ENCODE measurements at regions not wholly inside any gene's neighbourhood (a gene's known extent, or its start where the extent isn't known, plus 50 kb on each side); places are given as distances from the start of the nearest gene placed in this dataset.

- Histone ChIP-seq H3K9me3 (no peaks in the 10 kb centered on the region), H3K4me1 (ENCODE audit: low read depth) (no peaks in the 10 kb centered on the region), H3K4me3 (no peak overlapping the region), H3K36me3 (ENCODE audit: low read depth) (no peaks in the 10 kb centered on the region)
- ATAC-seq (no peak), DNase-seq (no peak)
- TF ChIP-seq, protein P1, sequence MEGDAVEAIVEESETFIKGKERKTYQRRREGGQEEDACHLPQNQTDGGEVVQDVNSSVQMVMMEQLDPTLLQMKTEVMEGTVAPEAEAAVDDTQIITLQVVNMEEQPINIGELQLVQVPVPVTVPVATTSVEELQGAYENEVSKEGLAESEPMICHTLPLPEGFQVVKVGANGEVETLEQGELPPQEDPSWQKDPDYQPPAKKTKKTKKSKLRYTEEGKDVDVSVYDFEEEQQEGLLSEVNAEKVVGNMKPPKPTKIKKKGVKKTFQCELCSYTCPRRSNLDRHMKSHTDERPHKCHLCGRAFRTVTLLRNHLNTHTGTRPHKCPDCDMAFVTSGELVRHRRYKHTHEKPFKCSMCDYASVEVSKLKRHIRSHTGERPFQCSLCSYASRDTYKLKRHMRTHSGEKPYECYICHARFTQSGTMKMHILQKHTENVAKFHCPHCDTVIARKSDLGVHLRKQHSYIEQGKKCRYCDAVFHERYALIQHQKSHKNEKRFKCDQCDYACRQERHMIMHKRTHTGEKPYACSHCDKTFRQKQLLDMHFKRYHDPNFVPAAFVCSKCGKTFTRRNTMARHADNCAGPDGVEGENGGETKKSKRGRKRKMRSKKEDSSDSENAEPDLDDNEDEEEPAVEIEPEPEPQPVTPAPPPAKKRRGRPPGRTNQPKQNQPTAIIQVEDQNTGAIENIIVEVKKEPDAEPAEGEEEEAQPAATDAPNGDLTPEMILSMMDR (IDR thresholded peaks at IDR 0.05) = no peak
- intact Hi-C loops (cut with DNase I, micrococcal nuclease) = no loop called here
Measured at GRCh38 chr10:107451047-107451446, 286.5 kb upstream of the SORCS1 start.

- DNase-seq = no peak
- Histone ChIP-seq H3K36me3 (ENCODE audit: low read depth) (no peaks in the 10 kb centered on the region), H3K4me3 (no peak overlapping the region), H3K4me1 (ENCODE audit: low read depth) (no peaks in the 10 kb centered on the region), H3K9me3 (no peaks in the 10 kb centered on the region)
- ATAC-seq = no peak
- TF ChIP-seq, protein P1 (IDR thresholded peaks at IDR 0.05) = no peak
- intact Hi-C loops (cut with DNase I, micrococcal nuclease) = no loop called here
Measured at GRCh38 chr10:107450056-107450455, 285.6 kb upstream of the SORCS1 start.

GRCh38 chr10:107444443-107444842 lies 279.9 kb upstream of the SORCS1 start:
- DNase-seq = no peak

GRCh38 chr10:107443813-107444212 lies 279.3 kb upstream of the SORCS1 start:
- DNase-seq (no peak), ATAC-seq (no peak)
- intact Hi-C loops (cut with DNase I, micrococcal nuclease) = no loop called here
- TF ChIP-seq, protein P1 (IDR thresholded peaks at IDR 0.05) = no peak
- H3K9me3 ChIP-seq = no peaks in the 10 kb centered on the region
- H3K36me3 ChIP-seq (ENCODE audit: low read depth) = no peaks in the 10 kb centered on the region
- H3K4me1 ChIP-seq (ENCODE audit: low read depth) = no peaks in the 10 kb centered on the region
- H3K4me3 ChIP-seq = no peak overlapping the region

More at GRCh38 chr10:107444443-107444842, 279.9 kb upstream of the SORCS1 start:
- Histone ChIP-seq H3K9me3 (no peaks in the 10 kb centered on the region), H3K4me3 (no peak overlapping the region), H3K4me1 (ENCODE audit: low read depth) (no peaks in the 10 kb centered on the region), H3K36me3 (ENCODE audit: low read depth) (no peaks in the 10 kb centered on the region)
- TF ChIP-seq, protein P1 (IDR thresholded peaks at IDR 0.05) = no peak
- ATAC-seq = no peak
- intact Hi-C loops (cut with DNase I, micrococcal nuclease) = no loop called here

- Histone ChIP-seq H3K4me3 (no peak overlapping the region), H3K36me3 (ENCODE audit: low read depth) (no peaks in the 10 kb centered on the region), H3K9me3 (no peaks in the 10 kb centered on the region), H3K4me1 (ENCODE audit: low read depth) (no peaks in the 10 kb centered on the region)
- DNase-seq (no peak), ATAC-seq (no peak)
- TF ChIP-seq, protein P1 (IDR thresholded peaks at IDR 0.05) = no peak
- intact Hi-C loops (cut with DNase I, micrococcal nuclease) = no loop called here
Measured at GRCh38 chr10:107443326-107443725, 278.8 kb upstream of the SORCS1 start.

DNA sequence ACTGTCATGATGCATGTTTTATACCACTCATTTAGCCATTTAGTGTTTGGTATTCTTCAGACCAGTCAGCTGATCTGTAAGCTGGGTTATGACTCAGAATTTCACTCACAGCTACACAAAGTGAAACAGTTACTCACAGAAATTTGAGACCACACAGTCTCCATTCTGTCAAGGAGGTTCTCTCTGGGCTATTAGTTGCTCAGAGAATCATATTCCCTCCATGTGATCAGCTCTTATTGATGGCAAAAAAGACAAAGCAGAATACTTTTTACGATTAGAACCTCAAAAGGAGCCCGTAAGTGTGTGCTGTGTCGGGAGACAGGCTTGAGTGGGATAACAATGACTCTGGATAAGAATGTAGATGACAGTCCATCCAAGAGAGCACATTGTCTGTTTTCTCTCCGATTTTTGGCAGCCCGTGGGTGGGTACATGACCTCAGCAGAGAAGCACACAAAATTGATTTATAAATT lies 277.6 kb upstream of the SORCS1 start:
- Histone ChIP-seq H3K36me3 (ENCODE audit: low read depth) (no peaks in the 10 kb centered on the region), H3K4me3 (no peak overlapping the region), H3K4me1 (ENCODE audit: low read depth) (no peaks in the 10 kb centered on the region), H3K9me3 (no peaks in the 10 kb centered on the region)
- no peak for ATAC-seq
- intact Hi-C loops (cut with DNase I, micrococcal nuclease) = no loop called here
- TF ChIP-seq, protein P1 (IDR thresholded peaks at IDR 0.05) = no peak
- DNase-seq = no peak

All from mucosa of descending colon (tissue), 3 donors.